ENCODE measurements at regions not wholly inside any gene's neighbourhood (a gene's known extent, or its start where the extent isn't known, plus 50 kb on each side); places are given as distances from the start of the nearest gene placed in this dataset.

DNA sequence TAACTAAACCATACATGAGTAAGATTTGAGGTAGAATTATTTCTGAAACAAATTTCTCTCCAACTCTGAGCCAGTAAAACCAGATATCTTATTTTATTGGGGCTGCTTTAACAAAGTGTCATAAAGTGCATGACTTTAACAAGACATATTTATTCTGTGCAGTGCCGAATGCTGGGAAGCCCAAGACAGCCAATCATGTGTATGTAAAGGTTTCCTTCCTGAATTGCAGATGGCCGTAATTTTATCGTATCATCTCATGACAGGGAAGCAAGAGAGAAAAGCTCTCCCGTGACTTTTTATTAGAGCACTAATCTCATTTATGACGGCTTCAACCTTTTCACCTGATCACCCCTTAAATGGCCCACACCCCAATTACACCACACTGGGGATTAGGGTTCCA is 777.9 kb downstream of the TMEM121 start:
- TF ChIP-seq, protein P1, sequence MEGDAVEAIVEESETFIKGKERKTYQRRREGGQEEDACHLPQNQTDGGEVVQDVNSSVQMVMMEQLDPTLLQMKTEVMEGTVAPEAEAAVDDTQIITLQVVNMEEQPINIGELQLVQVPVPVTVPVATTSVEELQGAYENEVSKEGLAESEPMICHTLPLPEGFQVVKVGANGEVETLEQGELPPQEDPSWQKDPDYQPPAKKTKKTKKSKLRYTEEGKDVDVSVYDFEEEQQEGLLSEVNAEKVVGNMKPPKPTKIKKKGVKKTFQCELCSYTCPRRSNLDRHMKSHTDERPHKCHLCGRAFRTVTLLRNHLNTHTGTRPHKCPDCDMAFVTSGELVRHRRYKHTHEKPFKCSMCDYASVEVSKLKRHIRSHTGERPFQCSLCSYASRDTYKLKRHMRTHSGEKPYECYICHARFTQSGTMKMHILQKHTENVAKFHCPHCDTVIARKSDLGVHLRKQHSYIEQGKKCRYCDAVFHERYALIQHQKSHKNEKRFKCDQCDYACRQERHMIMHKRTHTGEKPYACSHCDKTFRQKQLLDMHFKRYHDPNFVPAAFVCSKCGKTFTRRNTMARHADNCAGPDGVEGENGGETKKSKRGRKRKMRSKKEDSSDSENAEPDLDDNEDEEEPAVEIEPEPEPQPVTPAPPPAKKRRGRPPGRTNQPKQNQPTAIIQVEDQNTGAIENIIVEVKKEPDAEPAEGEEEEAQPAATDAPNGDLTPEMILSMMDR (IDR thresholded peaks at IDR 0.05) = no peak
- TF ChIP-seq, protein P2, sequence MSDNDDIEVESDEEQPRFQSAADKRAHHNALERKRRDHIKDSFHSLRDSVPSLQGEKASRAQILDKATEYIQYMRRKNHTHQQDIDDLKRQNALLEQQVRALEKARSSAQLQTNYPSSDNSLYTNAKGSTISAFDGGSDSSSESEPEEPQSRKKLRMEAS (IDR thresholded peaks at IDR 0.05) = no peak
